HG03159 (cell line): ENCODE measurements at regions not wholly inside any gene's neighbourhood (a gene's known extent, or its start where the extent isn't known, plus 50 kb on each side); places are given as distances from the start of the nearest gene placed in this dataset.
"Not testable (repeated sequence)": the region's sequence is repeated elsewhere in the genome, so short reads cannot be mapped to it uniquely, and the experiment has no call there.

Experiments used
- ATAC-seq: cut with Tn5 transposase; IDR thresholded peaks from one replicate; pipeline ENCODE4 v1.9.1; 2021; ENCODE audit warnings: mild to moderate bottlenecking, moderate library complexity; ENCODE audit not compliant: unreplicated experiment

DNA sequence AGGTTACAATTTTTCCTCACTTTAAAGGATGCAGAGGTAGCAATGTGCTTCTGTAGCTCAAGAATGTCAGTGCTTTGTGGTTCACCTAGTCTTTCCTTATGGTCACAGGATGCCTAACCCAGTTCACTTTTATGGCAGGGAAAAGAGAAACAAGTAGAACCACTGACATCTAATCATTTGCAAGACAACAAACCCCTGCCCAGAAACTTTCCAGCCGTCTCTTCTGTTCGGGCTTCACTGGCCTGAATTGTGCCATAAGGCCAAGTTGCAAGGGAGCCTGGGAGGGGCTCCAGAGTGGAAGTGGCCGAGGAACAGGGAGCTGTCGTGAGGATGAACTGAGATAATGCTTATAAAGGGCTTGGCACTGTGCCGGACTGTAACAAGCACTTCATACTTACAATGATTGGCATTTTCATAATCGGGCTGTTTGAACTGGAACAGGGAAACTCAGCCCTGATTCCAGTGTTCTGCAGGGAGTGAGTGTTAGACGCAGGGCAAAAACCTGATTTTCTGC is 212.6 kb downstream of the BCAS1 start:
- no peak for ATAC-seq

DNA sequence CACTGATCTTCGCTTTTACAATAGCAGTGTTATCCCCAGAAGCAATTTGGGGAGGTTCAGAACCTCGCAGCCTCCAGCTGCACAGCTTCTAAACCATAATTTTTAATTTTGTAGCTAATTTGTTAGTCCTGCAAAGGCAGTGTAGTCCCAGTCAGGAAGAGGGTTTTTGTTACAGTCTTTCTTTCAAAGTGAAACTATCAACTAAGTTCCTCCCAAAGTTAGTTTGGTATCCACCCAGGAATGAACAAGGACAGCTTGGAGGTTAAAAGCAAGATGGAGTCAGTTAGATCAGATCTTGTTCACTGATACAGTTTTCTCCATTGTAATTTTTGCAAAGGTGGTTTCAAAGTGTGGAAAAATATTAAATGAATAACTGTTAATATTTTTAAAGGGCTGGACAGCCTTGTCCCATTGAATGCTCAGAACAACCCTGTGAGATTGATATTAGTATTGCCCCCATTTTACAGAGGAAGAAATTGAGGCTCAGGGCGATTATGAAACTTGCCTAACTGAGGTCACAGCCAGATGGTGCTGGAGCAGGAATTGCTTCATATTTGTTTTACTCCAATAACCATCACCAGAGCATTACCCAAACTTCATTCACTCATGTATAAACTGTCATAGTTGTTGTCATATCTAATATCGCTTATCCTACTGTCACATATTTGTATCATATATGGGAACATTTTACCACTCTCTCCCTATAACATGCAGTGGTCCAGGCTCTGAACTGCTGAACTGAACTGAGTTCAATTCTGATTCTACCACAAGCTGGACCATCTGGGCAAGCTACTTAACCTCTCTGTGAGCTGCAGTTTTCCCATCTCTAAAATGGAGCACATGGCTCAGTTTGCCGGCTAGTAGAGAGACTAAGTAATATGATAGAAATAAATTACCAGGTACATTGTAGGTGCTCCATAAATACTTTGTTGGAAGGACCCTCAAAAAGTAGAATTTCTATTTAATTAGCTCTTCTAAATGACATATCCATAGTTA is 213.8 kb downstream of the BCAS1 start:
- no peak for ATAC-seq

DNA sequence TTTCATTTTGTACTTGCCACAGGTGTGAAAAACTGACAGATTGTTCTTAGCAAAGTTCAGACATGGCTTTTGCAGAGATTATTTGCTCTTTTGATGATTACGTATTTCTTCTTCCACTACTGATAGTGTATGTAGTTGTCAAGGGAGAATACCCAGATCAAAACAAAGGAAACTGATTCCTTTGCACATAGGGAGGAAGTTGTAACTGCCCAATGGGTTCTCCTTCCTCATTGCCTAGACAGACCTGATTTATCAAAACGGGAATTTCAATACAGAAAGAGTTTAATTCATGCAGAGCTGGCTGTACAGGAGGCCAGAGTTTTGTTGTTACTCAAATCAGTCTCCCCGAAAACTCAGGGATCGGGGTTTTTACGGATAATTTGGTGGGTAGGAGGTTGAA is 214.7 kb downstream of the BCAS1 start:
- no peak for ATAC-seq

DNA sequence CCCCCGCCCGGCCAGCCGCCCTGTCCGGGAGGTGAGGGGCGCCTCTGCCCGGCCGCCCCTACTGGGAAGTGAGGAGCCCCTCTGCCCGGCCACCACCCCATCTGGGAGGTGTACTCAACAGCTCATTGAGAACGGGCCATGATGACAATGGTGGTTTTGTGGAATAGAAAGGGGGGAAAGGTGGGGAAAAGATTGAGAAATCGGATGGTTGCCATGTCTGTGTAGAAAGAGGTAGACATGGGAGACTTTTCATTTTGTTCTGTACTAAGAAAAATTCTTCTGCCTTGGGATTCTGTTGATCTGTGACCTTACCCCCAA is 215.8 kb downstream of the BCAS1 start:
- ATAC-seq, result not testable (repeated sequence)

DNA sequence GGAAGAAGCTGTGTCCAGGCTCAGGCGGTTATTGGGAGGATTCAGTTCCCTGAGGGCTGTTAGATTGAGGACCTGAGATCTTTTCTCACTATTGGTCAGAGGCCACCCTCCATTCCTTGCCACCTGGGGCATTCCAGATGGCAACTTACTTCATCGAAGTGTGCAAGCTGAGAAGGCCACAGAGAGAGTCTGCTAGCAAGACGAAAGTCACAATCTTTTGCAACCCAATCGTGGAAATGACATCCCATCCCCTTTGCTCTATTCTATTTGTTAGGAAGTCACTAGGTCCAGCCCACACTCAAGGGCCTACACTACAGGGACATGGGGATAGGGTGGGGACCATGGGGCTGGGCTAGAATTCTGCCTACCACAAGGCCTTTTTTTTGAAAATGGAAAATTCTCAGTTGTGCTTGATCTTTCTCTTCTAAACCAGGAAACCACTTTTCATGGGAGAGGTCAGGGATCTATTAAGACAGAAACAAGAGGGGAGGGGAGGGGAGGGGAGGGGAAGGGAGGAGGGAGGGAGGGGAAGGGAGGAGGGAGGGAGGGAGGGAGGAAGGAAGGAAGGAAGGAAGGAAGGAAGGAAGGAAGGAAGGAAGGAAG is 217.2 kb downstream of the BCAS1 start:
- no peak for ATAC-seq

DNA sequence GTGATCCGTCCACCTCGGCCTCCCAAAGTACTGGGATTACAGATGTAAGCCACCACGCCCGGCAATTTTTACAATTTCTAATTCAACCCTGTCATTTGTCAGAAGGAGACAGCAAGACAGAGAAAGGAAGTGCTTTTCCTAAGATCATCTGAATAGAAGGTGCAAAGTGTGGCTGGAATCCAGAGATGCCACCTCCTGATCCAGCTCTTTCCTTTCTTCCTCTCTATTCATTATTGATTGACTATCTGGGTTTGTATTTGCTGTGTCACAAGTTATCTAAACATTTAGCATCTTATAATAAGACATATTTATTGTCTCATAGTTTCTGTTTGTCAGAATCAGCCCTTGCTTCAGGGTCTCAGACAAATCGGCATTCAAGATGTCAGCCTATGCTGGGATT is 217.7 kb downstream of the BCAS1 start:
- ATAC-seq, result no peak

DNA sequence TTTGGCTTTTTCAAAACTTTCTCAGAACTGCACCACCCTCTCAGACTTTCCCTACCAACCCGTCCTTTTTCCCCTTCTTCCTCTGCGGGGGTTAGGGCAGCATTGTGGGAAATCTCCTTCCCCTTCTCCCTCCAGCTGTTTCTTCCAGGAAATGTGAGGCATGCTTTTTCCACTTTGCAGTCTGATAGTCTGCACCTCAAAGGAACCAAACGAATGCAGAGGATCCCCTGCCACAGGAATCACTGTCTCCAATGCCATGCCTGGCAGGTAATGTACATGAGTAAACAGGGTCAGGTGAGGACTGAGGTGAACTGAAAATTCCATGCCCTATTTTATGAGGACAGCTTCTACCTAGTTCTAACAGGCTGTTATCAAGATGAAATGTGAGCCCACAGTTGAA is 218.4 kb downstream of the BCAS1 start:
- ATAC-seq, result no peak

DNA sequence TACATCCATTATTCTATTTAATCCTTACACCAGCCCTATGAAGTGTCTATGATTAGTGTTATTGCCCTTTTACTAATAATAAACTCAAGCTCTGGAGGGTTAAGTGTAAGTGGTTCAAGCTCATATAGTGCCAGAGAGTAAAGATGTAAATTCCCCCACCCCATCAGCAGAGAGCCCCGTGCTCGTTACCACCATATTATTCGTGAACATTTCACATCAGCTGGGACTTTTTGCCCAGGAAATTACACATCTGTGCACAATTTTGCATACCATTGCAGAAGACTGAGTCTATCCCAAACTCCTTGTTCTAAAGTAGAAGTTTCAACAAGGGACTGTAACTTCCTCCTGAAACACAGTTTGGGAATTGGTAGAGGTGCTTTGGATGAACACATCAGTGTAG is 220.1 kb downstream of the BCAS1 start:
- ATAC-seq, result no peak

DNA sequence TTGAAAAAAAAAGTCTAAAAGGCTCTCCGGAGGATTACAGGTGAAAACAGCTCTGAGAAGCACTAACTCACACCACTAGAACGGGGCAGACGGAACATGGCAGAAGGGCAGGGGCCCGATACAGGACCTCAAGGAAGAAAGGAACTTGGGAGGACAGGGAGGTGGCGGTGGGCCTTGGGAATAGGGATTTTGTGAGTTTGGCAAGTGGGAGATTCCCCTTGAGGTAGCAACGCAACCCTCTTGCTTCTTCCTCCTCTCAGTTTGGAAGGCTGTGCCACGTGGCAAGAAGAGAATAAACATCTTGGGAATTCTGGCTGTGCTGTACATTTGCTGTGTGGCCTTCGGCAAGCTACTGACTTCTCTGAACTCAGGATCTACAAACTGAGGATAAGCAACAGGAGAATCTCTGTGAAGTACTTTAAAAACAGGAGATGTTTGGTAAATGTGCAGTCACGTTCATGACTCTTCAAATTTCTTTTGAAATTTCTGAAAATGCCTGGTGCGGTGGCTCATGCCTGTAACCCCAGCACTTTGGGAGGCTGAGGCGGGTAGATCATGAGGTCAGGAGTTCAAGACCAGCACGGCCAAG is 220.8 kb downstream of the BCAS1 start:
- ATAC-seq, result no peak

DNA sequence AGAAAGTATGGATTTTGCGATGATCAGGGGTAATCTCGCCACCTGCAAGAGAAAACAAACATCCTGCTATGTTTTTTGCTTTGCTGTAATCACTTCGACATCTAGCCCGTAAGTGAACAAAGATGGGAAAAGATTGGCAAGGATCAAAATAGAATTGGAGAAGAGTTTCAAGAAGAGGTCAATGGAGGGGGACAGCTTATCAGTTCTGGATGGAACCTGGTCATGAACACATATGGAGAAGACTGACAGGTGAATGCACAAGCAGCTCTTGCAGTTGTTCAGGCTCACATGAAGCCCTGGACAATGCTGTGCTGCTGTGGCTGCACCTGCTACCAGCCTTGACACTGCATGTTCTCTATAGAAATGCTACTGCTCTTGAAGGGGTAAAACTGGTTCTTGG is 222.1 kb downstream of the BCAS1 start:
- ATAC-seq, result no peak

DNA sequence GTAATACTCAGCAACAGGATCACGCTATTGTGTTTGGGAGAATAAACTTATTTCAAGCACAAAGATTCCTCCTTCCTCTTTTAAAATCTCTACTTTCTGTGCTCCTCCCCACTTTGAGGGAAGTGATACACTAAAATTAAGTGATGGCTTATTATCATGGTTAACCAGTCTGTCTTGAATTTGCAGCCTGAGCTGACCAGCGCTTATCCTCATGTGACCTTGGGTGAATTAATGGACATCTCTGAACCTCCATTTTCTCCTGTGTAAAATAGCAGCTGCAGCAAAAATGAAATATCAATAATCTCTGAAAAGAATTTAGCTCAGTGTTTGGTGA is 222.6 kb downstream of the BCAS1 start:
- ATAC-seq, result no peak

DNA sequence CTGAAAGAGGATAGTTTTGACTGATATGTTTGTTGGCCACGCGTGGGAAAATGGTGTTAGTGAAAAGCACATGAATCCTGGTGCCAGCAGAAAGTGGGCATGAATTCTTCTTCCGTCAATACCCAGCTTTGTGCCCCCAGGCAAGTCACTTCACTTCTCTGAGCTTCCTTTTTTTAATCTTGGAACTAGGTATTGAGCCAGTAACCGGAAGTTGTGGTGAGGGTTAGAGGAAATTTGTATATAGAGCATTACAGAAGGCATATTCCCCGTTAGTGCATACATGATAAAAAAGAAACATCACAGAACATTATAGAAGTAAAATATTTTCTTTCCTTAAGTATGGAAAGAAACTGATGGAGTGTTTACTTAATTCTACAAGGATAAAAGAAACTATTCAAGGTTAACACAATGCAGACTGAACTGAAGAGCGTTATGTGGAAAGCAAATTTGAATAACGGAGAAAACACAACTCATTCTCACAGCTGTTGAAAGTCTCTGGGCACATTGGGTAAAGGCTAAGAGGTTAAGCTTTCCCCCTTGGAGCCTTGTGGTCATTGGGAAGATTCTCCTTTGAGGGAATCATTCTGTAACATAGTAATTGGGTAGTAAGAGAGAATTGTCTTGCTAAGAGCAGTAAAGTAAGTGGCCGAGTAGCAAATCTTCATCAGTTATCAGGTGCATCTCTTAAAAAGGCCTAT is 223.1 kb downstream of the BCAS1 start:
- ATAC-seq, result peak; percentile 53

DNA sequence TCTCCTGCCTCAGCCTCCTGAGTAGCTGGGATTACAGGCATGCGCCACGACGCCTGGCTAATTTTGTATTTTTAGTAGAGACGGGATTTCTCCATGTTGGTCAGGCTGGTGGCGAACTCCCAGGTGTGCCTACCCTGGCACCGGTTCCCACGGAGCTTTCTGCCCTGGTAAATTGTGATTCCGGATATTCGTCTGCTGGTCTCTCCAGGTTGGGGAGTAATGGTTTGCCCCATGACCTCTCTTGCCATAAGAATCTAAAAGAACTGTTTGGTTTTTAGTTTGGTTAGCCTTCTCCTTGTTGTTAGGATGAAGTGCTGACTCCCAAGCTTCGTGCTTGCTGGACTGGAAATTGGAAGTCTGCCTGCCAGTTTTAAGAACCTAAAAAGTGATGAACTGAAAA is 223.8 kb downstream of the BCAS1 start:
- ATAC-seq, result no peak

DNA sequence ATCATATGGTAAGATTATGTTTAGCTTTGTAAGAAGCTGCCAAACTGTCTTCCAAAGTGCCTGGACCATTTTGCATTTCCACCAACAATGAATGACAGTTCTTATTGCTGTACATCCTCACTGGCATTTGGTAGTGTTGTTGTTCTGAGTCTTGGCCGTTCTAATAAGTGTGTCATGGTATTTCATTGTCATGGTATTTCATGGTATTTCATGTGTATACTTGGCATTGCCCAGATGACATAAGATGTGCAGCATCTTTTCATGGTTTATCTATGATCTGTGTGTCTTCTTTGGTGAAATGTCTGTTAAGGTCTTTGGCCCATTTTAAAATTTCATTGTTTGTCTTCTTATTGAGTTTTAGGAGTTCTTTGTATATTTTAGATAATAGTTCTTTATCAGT is 224.4 kb downstream of the BCAS1 start:
- no peak for ATAC-seq

DNA sequence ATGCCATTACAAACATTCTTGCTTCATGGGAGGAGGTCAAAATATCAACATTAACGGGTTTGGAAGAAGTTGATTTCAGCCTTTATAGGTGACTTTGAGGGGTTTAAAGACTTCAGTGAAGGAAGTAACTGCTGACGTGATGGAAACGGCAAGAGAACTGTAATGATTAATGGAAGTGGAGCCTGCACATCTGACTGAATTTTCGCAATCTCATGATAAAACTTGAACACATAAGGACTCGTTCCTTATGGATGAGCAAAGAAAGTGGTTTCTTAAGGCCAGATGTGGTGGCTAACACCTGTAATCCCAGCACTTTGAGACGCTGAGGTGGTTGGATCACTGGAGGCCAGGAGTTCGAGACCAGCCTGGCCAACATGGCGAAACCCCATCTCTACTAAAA is 226.1 kb downstream of the BCAS1 start:
- no peak for ATAC-seq

DNA sequence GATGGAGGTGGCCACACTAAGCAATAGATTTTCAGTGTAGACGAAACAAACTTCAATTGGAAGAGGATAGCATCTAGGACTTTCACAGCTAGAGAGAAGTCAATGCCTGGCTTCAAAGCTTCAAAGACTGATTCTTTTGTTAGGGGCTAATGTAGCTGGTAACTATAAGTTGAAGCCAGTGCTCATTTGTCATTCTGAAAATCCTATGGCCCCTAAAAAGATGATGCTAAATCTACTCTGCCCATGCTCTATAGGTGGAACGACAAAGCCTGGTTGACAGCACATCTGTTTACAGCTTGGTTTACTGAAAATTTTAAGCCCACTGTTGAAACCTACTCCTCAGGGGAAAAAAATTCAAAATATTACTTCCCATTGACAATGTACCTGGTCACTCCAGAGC is 226.7 kb downstream of the BCAS1 start:
- ATAC-seq, result no peak

DNA sequence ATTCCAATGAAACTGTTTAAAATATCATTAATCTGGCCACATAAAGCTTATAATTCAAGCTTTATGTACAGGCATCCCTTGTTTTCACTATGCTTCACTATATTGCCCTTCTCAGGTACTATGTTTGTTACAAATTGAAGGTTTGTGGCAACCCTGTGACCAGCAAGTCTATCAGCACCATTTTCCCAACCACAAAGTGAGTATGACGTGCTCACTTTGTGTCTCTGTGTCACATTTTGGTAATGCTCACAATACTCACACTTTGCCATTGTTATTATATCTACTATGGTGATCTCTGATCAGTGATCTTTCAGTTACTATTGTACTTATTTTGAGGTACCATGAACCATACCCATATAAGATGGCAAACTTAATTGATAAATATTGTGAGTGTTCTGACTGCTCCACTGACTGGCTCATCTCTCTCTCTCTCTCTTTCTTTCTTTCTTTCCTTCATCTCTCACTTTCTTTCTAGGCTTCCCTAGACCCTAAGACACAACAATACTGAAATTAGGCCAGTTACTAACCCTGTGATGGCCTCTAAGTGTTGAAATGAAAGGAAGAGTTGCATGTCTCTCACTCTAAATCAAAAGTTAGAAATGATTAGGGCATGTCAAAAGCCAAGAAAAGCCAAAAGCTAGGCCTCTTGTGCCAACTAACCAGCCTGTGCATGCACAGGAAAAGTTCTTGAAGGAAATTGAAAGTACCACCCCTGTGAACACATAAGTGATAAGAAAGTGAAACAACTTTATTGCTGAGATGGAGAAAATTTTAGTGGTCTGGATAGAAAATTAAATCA is 227.9 kb downstream of the BCAS1 start:
- ATAC-seq, result no peak

DNA sequence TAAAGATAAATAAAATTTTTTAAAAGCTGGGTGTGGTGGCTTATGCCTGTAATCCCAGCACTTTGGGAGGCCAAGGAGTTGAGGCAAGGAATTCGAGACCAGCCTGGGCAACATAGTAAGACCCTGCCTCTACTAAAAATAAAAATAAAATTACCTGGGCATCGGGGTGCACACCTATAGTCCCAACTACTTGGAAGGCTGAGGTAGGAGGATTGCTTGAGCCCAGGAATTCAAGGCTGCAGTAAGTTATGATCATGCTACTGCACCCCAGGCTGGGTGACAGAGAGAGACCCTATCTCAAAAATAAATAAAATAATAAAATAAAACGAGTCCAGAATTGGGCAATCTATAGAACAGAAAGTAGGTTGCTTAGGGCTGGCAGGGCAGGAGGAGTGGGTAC is 228.7 kb downstream of the BCAS1 start:
- ATAC-seq, result no peak

DNA sequence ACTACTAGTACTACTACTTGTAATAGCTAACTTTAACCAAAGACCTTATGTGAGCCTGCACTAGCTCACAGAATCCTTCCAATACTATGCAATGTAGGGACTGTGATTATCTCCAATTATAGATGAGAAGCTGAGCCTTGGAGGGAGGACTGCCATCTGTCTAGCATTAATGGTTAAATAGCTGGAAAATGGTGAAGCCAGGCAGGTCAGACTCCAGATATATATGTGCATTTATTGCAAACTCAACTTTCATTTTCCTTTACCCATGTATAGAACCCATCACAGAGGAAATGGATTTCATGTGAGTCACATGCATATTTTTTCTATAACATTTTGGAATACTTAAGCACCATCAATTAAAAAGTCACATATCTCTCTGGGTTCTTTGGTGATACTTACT is 229.9 kb downstream of the BCAS1 start:
- no peak for ATAC-seq

DNA sequence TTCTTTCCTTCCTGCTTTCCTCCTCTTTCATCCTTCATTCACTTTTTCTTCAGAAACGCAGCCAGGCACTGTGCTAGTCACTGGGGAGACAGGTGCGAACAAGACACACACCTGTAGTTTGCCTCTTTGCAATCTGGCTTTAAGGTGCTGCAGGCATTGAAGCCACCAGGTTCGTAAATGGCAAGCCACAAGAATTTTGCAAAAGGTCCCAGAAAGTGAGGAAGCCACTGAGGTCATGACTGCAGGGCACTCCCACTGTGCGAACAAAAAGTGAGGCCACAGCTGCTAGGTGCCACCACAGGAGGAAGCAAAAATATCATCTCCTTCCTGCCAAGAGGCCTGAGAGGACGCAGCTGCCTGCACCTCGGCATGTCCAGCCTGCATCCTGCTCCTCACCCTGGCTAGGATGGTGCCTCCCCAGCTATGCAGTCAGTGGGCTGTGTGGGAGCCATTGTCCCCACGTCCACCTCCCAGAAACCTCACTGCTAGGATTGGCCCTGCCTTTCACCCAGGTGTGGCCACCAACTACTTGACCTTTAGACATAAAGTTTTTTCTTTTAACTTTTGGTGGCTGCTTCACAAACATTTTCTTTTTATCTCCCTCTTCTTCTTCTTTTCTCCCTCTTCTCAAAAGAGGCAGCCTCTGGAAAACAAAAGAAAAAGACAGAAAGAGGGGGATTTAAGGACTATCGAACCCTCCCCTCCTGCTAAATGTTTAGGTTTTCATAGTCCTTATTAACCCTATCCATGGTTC is 230.8 kb downstream of the BCAS1 start:
- peak; percentile 69 for ATAC-seq
